ENCODE measurements at regions not wholly inside any gene's neighbourhood (a gene's known extent, or its start where the extent isn't known, plus 50 kb on each side); places are given as distances from the start of the nearest gene placed in this dataset.

- Histone ChIP-seq H3K9me3 (no peaks in the 10 kb centered on the region), H3K36me3 (ENCODE audit: control insufficient read depth in 2 of 2, extremely low read depth in 1 of 2, insufficient read depth in 1 of 2, low read length in 1 of 2) (no peaks in the 10 kb centered on the region), H3K27ac (ENCODE audit: low read length) (no peak overlapping the region), H3K4me1 (ENCODE audit: control insufficient read depth in 1 of 2, extremely low read depth in 1 of 2, insufficient read depth in 2 of 2, low read length in 2 of 2) (no peaks in the 10 kb centered on the region), H3K27me3 (replicated peaks in 1 of 2; ENCODE audit: control insufficient read depth in 2 of 2, extremely low read depth in 1 of 2, insufficient read depth in 2 of 2, low read length in 1 of 2) (peaks cover 0 to 2% of the 10 kb centered on the region in 2 experiments), H3K4me3 (ENCODE audit: control insufficient read depth in 1 of 2, extremely low read depth in 1 of 2, low read length in 1 of 2) (no peak overlapping the region)
- no peaks in the 10 kb centered on the region for H3K36me3 Mint-ChIP-seq
- POLR2A ChIA-PET, result no interaction called here
- no peaks in the 10 kb centered on the region for H3K9me3 Mint-ChIP-seq
- no peak overlapping the region for H3K27ac Mint-ChIP-seq
- 50% methylated on average over 1 of the region's 3 CpGs for WGBS (ENCODE audit: insufficient coverage)
- H3K27me3 Mint-ChIP-seq, result peaks cover 8 to 12% of the 10 kb centered on the region in 2 donors
- DNase-seq (no peak), ATAC-seq (replicated peaks in 1 of 4) (no peak)
- no peaks in the 10 kb centered on the region for H3K4me1 Mint-ChIP-seq
- no peak overlapping the region for H3K4me3 Mint-ChIP-seq
- CTCF ChIA-PET, result no interaction called here
These were observed 113.5 kb upstream of the VPREB1 start for GRCh38 chr22:22130953-22131608.

- Histone ChIP-seq H3K27me3 (replicated peaks in 1 of 2; ENCODE audit: control insufficient read depth in 2 of 2, extremely low read depth in 1 of 2, insufficient read depth in 2 of 2, low read length in 1 of 2) (peaks cover 0 to 16% of the 10 kb centered on the region in 2 experiments), H3K36me3 (ENCODE audit: control insufficient read depth in 2 of 2, extremely low read depth in 1 of 2, insufficient read depth in 1 of 2, low read length in 1 of 2) (no peaks in the 10 kb centered on the region), H3K4me3 (ENCODE audit: control insufficient read depth in 1 of 2, extremely low read depth in 1 of 2, low read length in 1 of 2) (no peak overlapping the region), H3K27ac (ENCODE audit: low read length) (no peak overlapping the region), H3K9me3 (no peaks in the 10 kb centered on the region), H3K4me1 (ENCODE audit: control insufficient read depth in 1 of 2, extremely low read depth in 1 of 2, insufficient read depth in 2 of 2, low read length in 2 of 2) (no peaks in the 10 kb centered on the region)
- H3K27me3 Mint-ChIP-seq, result peaks cover 11 to 12% of the 10 kb centered on the region in 2 donors
- no peak for ATAC-seq (replicated peaks in 1 of 4)
- POLR2A ChIA-PET, result no interaction called here
- CTCF ChIA-PET, result no interaction called here
- DNase-seq, result no peak
- WGBS (ENCODE audit: insufficient coverage), result no CpG with 5 or more reads among the region's 3 CpGs
- H3K4me3 Mint-ChIP-seq, result no peak overlapping the region
- no peaks in the 10 kb centered on the region for H3K9me3 Mint-ChIP-seq
- H3K27ac Mint-ChIP-seq, result no peak overlapping the region
- H3K36me3 Mint-ChIP-seq, result no peaks in the 10 kb centered on the region
- H3K4me1 Mint-ChIP-seq, result no peaks in the 10 kb centered on the region
These were observed 115.2 kb upstream of the VPREB1 start for GRCh38 chr22:22129387-22129786.

GRCh38 chr22:22128440-22128839 is 116.1 kb upstream of the VPREB1 start:
- Histone ChIP-seq H3K36me3 (ENCODE audit: control insufficient read depth in 2 of 2, extremely low read depth in 1 of 2, insufficient read depth in 1 of 2, low read length in 1 of 2) (no peaks in the 10 kb centered on the region), H3K27ac (ENCODE audit: low read length) (no peak overlapping the region), H3K4me1 (ENCODE audit: control insufficient read depth in 1 of 2, extremely low read depth in 1 of 2, insufficient read depth in 2 of 2, low read length in 2 of 2) (no peaks in the 10 kb centered on the region), H3K27me3 (replicated peaks in 1 of 2; ENCODE audit: control insufficient read depth in 2 of 2, extremely low read depth in 1 of 2, insufficient read depth in 2 of 2, low read length in 1 of 2) (peaks cover 0 to 22% of the 10 kb centered on the region in 2 experiments), H3K4me3 (ENCODE audit: control insufficient read depth in 1 of 2, extremely low read depth in 1 of 2, low read length in 1 of 2) (no peak overlapping the region), H3K9me3 (no peaks in the 10 kb centered on the region)
- WGBS (ENCODE audit: insufficient coverage), result 92% methylated on average over 2 of the region's 2 CpGs
- no peak overlapping the region for H3K27ac Mint-ChIP-seq
- H3K27me3 Mint-ChIP-seq, result peaks cover 17% of the 10 kb centered on the region in 2 donors
- DNase-seq (no peak), ATAC-seq (replicated peaks in 1 of 4) (no peak)
- ChIA-PET CTCF (interaction anchor here in 1 of 2 donors (0.6 kb wide), 1 partner anchor 26 kb away, joined by 3 read pairs; no protein-coding TSS in a partner anchor), POLR2A (no interaction called here)
- no peaks in the 10 kb centered on the region for H3K36me3 Mint-ChIP-seq
- H3K4me1 Mint-ChIP-seq, result no peaks in the 10 kb centered on the region
- H3K4me3 Mint-ChIP-seq, result no peak overlapping the region
- H3K9me3 Mint-ChIP-seq, result no peaks in the 10 kb centered on the region

GRCh38 chr22:22127100-22127499 is 117.5 kb upstream of the VPREB1 start:
- CTCF ChIA-PET, result no interaction called here
- POLR2A ChIA-PET, result no interaction called here
- H3K27me3 Mint-ChIP-seq, result peaks cover 23 to 29% of the 10 kb centered on the region in 2 donors

GRCh38 chr22:22125579-22126468 is 118.8 kb upstream of the VPREB1 start:
- ChIA-PET CTCF (no interaction called here), POLR2A (no interaction called here)
- WGBS (ENCODE audit: insufficient coverage), result 72% methylated on average over 16 of the region's 24 CpGs
- H3K27me3 ChIP-seq (replicated peaks in 1 of 2; ENCODE audit: control insufficient read depth in 2 of 2, extremely low read depth in 1 of 2, insufficient read depth in 2 of 2, low read length in 1 of 2), result peaks cover 0 to 23% of the 10 kb centered on the region in 2 experiments
- no peak overlapping the region for H3K4me3 ChIP-seq (ENCODE audit: control insufficient read depth in 1 of 2, extremely low read depth in 1 of 2, low read length in 1 of 2)
- DNase-seq (no peak), ATAC-seq (replicated peaks in 1 of 4) (no peak)
- H3K4me3 Mint-ChIP-seq, result no peak overlapping the region
- H3K27ac ChIP-seq (ENCODE audit: low read length), result no peak overlapping the region
- H3K4me1 Mint-ChIP-seq, result no peaks in the 10 kb centered on the region
- H3K27me3 Mint-ChIP-seq, result peaks cover 18 to 29% of the 10 kb centered on the region in 2 donors
- no peaks in the 10 kb centered on the region for H3K9me3 Mint-ChIP-seq
- H3K36me3 ChIP-seq (ENCODE audit: control insufficient read depth in 2 of 2, extremely low read depth in 1 of 2, insufficient read depth in 1 of 2, low read length in 1 of 2), result no peaks in the 10 kb centered on the region
- no peaks in the 10 kb centered on the region for H3K9me3 ChIP-seq
- H3K27ac Mint-ChIP-seq, result no peak overlapping the region
- no peaks in the 10 kb centered on the region for H3K36me3 Mint-ChIP-seq
- H3K4me1 ChIP-seq (ENCODE audit: control insufficient read depth in 1 of 2, extremely low read depth in 1 of 2, insufficient read depth in 2 of 2, low read length in 2 of 2), result no peaks in the 10 kb centered on the region

More at GRCh38 chr22:22127100-22127499, 117.5 kb upstream of the VPREB1 start:
- Histone ChIP-seq H3K27ac (ENCODE audit: low read length) (no peak overlapping the region), H3K4me3 (ENCODE audit: control insufficient read depth in 1 of 2, extremely low read depth in 1 of 2, low read length in 1 of 2) (no peak overlapping the region), H3K4me1 (ENCODE audit: control insufficient read depth in 1 of 2, extremely low read depth in 1 of 2, insufficient read depth in 2 of 2, low read length in 2 of 2) (no peaks in the 10 kb centered on the region), H3K36me3 (ENCODE audit: control insufficient read depth in 2 of 2, extremely low read depth in 1 of 2, insufficient read depth in 1 of 2, low read length in 1 of 2) (no peaks in the 10 kb centered on the region), H3K27me3 (replicated peaks in 1 of 2; ENCODE audit: control insufficient read depth in 2 of 2, extremely low read depth in 1 of 2, insufficient read depth in 2 of 2, low read length in 1 of 2) (peaks cover 0 to 23% of the 10 kb centered on the region in 2 experiments), H3K9me3 (no peaks in the 10 kb centered on the region)
- no peaks in the 10 kb centered on the region for H3K9me3 Mint-ChIP-seq
- ATAC-seq (replicated peaks in 1 of 4), result no peak
- no peaks in the 10 kb centered on the region for H3K4me1 Mint-ChIP-seq
- no peak for DNase-seq
- no CpG with 5 or more reads among the region's 5 CpGs for WGBS (ENCODE audit: insufficient coverage)
- no peak overlapping the region for H3K27ac Mint-ChIP-seq
- H3K36me3 Mint-ChIP-seq, result no peaks in the 10 kb centered on the region
- H3K4me3 Mint-ChIP-seq, result no peak overlapping the region

GRCh38 chr22:22125028-22125578 is 119.5 kb upstream of the VPREB1 start:
- Mint-ChIP-seq H3K27ac (no peak overlapping the region), H3K27me3 (peaks cover 18 to 31% of the 10 kb centered on the region in 2 donors), H3K4me3 (no peak overlapping the region), H3K4me1 (no peaks in the 10 kb centered on the region), H3K36me3 (no peaks in the 10 kb centered on the region), H3K9me3 (no peaks in the 10 kb centered on the region)
- Histone ChIP-seq H3K27me3 (replicated peaks in 1 of 2; ENCODE audit: control insufficient read depth in 2 of 2, extremely low read depth in 1 of 2, insufficient read depth in 2 of 2, low read length in 1 of 2) (peaks cover 0 to 23% of the 10 kb centered on the region in 2 experiments), H3K36me3 (ENCODE audit: control insufficient read depth in 2 of 2, extremely low read depth in 1 of 2, insufficient read depth in 1 of 2, low read length in 1 of 2) (no peaks in the 10 kb centered on the region), H3K4me1 (ENCODE audit: control insufficient read depth in 1 of 2, extremely low read depth in 1 of 2, insufficient read depth in 2 of 2, low read length in 2 of 2) (no peaks in the 10 kb centered on the region), H3K4me3 (ENCODE audit: control insufficient read depth in 1 of 2, extremely low read depth in 1 of 2, low read length in 1 of 2) (no peak overlapping the region), H3K27ac (ENCODE audit: low read length) (no peak overlapping the region), H3K9me3 (no peaks in the 10 kb centered on the region)
- ChIA-PET POLR2A (no interaction called here), CTCF (no interaction called here)
- 64% methylated on average over 14 of the region's 19 CpGs for WGBS (ENCODE audit: insufficient coverage)
- DNase-seq (no peak), ATAC-seq (replicated peaks in 1 of 4) (no peak)
